GM18870 (cell line): ENCODE measurements at regions not wholly inside any gene's neighbourhood (a gene's known extent, or its start where the extent isn't known, plus 50 kb on each side); places are given as distances from the start of the nearest gene placed in this dataset.
"Not testable (repeated sequence)": the region's sequence is repeated elsewhere in the genome, so short reads cannot be mapped to it uniquely, and the experiment has no call there.

Experiments
- ATAC-seq: cut with Tn5 transposase; IDR thresholded peaks from one replicate; pipeline ENCODE4 v1.9.1; 2021; ENCODE audit warnings: moderate library complexity; ENCODE audit not compliant: unreplicated experiment

GRCh38 chr7:81152925-81153324 is 234.1 kb upstream of the SEMA3C start:
- not testable (repeated sequence) for ATAC-seq

GRCh38 chr7:81150951-81151361 is 232.1 kb upstream of the SEMA3C start:
- ATAC-seq = no peak

- no peak for ATAC-seq
These were observed 225.0 kb upstream of the SEMA3C start for GRCh38 chr7:81143856-81144255.

- not testable (repeated sequence) for ATAC-seq
These were observed 222.7 kb upstream of the SEMA3C start for GRCh38 chr7:81141257-81142205.

- ATAC-seq = no peak
These were observed 221.9 kb upstream of the SEMA3C start for GRCh38 chr7:81140775-81141174.

GRCh38 chr7:81140252-81140651 is 221.4 kb upstream of the SEMA3C start:
- no peak for ATAC-seq

GRCh38 chr7:81138870-81139269 is 220.0 kb upstream of the SEMA3C start:
- no peak for ATAC-seq

GRCh38 chr7:81135324-81135723 is 216.5 kb upstream of the SEMA3C start:
- ATAC-seq = no peak

- no peak for ATAC-seq
These were observed 209.2 kb upstream of the SEMA3C start for GRCh38 chr7:81128011-81128410.

GRCh38 chr7:81120803-81121202 is 202.0 kb upstream of the SEMA3C start:
- ATAC-seq = no peak

GRCh38 chr7:81120111-81120510 is 201.3 kb upstream of the SEMA3C start:
- ATAC-seq = no peak

GRCh38 chr7:81114633-81115032 is 195.8 kb upstream of the SEMA3C start:
- ATAC-seq = no peak

- no peak for ATAC-seq
These were observed 193.9 kb upstream of the SEMA3C start for GRCh38 chr7:81112731-81113130.

- ATAC-seq = no peak
These were observed 193.1 kb upstream of the SEMA3C start for GRCh38 chr7:81111781-81112540.

- ATAC-seq = no peak
These were observed 192.5 kb upstream of the SEMA3C start for GRCh38 chr7:81111358-81111757.

GRCh38 chr7:81110673-81111072 is 191.8 kb upstream of the SEMA3C start:
- no peak for ATAC-seq

GRCh38 chr7:81098213-81098612 is 179.4 kb upstream of the SEMA3C start:
- no peak for ATAC-seq

- ATAC-seq = no peak
These were observed 176.1 kb upstream of the SEMA3C start for GRCh38 chr7:81094952-81095351.

GRCh38 chr7:81081616-81082015 is 162.8 kb upstream of the SEMA3C start:
- ATAC-seq = no peak

- ATAC-seq = no peak
These were observed 161.7 kb upstream of the SEMA3C start for GRCh38 chr7:81080553-81080952.

GRCh38 chr7:81079746-81080145 is 160.9 kb upstream of the SEMA3C start:
- no peak for ATAC-seq

GRCh38 chr7:81075150-81075549 is 156.3 kb upstream of the SEMA3C start:
- no peak for ATAC-seq
